NCI-H524 (cell line): ENCODE measurements at regions not wholly inside any gene's neighbourhood (a gene's known extent, or its start where the extent isn't known, plus 50 kb on each side); places are given as distances from the start of the nearest gene placed in this dataset.
"Not testable (repeated sequence)": the region's sequence is repeated elsewhere in the genome, so short reads cannot be mapped to it uniquely, and the experiment has no call there.

Source experiments
- DNase-seq, 2 experiments: peaks; one replicate each; lab custom pipeline; 2025; lab: John Stamatoyannopoulos, UW

GRCh38 chr6:141877275-141877983 is 255.3 kb upstream of the GJE1 start:
- no peak for DNase-seq

DNA sequence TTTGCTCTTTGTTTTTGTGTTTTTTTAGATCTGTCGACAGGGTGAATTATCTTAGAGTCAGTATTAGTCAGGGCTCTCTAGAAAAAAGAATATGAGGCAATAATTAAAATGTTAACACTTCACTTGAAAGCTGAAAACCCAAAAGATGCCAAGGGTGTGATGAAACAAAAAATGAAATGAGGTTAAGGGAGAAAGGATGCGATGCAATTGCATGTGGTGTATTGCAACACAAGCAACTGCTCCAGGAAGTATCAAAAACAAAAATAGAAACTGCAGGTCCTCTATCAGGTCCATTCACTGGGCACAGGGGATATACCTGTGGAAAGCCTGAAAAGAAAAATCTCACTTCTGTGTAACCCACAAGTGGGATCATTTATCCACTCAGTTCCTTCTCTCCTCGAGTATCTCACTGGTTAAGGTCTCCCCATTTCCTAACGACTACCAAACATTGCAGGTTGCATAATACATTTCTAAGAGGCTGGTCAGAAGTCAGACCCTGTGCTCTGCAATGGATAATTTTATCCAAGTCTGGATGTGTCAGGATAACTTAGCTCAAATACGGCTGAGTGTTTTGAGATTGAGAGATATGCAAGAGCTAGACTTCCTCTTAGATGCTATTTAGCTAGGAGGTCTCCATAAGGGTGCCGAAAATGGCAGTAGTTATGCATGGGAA is 257.7 kb upstream of the GJE1 start:
- DNase-seq = no peak

DNA sequence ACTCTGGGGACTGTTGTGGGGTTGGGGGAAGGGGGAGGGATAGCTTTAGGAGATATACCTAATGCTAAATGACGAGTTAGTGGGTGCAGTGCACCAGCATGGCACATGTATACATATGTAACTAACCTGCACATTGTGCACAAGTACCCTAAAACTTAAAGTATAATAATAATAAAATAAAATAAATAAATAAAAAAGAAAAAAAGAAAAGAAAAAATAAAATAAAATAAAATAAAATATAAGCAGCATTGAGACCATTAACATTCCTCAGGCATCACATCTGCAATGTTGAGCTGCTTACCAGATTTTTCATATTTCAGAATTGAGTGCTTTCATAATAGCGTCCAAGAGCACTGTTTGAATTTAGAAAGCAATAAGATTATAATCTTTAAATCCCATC is 263.2 kb upstream of the GJE1 start:
- not testable (repeated sequence) for DNase-seq

DNA sequence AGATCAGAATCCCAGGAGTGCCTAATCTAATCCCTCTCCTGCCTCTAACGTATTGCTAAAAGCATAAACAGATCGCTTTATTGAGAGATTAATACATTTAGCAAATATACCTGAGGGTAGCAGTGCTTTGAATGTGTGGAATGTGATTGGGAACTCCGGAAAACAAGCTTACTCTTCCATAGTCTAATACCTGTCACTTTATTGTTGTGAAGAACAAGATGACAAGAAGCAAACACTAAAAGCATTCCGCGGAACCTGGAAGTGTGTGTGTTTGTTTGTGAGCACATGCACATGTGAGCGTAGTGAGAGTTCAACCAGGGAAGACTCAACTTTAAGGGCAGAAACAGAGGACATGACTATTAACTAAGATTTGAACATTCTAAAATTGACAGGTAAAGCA is 265.0 kb upstream of the GJE1 start:
- no peak for DNase-seq

DNA sequence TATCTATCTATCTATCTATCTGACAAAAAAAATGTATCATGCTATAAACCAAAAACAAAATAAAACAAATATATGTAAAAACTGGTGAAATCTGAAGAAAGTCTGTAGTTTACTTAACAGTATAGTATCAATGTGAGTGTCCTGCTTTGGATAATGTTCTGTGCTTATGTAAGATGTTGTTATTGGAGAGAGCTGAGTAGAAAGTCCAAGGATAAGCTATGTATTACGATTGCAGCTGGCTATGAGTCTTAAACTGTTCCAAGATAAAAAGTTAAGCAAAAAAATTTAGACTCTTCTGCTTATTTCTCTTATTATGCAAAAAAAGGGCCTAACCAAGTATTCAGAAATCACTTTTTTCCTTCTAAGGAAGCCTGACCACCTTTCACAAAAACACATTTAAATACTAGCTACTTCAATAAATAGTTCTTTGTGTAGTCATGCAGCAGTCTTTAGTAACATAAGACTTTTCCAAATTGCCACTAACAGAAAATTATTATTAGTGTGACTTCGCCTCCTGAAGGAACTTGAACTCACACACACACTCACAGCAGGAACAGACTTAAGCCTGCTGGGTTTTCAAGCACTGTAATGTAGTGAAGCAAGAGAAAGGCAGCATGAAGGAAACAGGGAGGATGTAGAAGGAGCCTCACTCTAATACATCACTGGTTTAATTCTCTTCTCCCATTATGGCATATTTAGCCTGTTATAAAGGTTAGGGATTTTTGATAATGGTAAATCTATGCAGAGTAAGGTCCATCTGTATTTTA is 265.8 kb upstream of the GJE1 start:
- DNase-seq = no peak

GRCh38 chr6:141851063-141851462 is 281.7 kb upstream of the GJE1 start:
- no peak for DNase-seq

- DNase-seq = no peak
These were observed 284.5 kb upstream of the GJE1 start for GRCh38 chr6:141848029-141848890.

GRCh38 chr6:141846639-141847038 is 286.1 kb upstream of the GJE1 start:
- DNase-seq = no peak

DNA sequence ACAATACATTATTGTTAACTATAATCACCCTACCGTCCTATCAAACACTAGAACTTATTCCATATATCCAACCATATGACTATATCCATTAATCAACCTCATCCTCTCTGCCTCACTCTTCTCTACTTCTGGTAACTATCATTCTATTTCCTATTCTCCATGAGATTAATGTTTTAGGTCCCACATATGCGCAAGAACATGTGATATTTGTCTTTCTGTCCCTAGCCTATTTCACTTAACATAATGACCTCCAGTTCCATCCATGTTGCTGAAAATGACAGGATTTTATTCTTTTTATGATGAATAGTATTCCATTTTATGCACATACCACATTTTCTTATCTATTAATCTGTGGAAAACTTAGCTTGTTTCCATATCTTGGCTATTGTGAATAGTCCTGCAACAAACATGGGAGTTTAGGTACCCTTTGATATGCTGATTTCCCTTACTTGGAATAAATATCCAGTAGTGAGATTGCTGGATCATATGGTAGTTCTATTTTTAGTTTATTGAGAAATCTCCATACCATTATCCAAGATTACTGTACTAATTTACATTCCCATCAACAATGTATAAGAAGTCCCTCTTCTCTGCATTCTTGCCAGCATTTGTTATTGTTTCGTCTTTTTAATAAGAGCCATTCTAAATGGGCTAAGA is 289.4 kb upstream of the GJE1 start:
- no peak for DNase-seq

- no peak for DNase-seq
These were observed 299.6 kb upstream of the GJE1 start for GRCh38 chr6:141833001-141833655.

DNA sequence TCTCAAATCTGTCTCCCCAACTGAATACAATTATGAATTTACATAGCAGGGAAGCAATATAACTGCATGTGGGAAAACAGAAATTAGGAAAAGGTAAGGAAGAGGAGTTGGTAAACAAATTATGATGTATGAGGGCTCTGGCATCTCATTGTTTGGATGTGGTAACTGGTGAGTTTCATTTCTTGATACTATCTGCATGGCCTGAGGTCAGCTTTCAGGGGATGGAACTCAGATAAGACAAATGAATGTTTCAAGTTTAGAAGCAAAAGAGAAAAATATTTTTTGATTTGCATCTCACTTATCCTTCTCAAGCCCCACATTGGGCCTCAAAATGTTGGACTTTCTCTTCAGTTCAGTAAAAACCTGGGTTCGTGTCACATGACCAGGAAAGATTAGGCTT is 302.2 kb upstream of the GJE1 start:
- DNase-seq = no peak

GRCh38 chr6:141829566-141830360 is 303.0 kb upstream of the GJE1 start:
- DNase-seq = peak in 1 of 2 experiments; percentile 22

DNA sequence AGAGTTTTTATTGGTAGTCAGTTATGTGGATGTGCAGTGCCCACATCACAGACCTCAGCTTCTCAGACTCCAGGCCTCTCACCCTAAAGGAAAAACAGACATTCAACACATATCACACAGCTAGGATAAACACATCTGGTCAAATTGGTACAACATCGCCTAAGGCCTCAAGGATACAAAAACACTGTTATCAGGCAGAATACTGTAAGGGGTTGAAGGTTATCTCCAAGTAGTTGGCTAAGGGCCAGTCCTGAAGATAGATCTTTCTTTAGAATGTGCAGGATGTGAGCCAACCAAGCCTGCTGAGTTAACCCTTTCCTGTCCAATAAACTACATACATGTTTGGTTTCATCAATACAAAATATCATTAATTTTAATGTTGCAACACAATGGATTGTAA is 308.4 kb upstream of the GJE1 start:
- no peak for DNase-seq

DNA sequence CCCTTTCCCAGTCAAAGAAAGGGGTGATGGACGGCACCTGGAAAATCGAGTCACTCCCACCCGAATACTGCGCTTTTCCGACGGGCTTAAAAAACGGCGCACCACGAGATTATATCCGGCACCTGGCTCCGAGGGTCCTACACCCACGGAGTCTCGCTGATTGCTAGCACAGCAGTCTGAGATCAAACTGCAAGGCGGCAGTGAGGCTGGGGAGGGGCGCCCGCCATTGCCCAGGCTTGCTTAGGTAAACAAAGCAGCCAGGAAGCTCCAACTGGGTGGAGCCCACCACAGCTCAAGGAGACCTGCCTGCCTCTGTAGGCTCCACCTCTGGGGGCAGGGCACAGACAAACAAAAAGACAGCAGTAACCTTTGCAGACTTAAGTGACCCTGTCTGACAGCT is 317.7 kb upstream of the GJE1 start:
- DNase-seq = not testable (repeated sequence)

DNA sequence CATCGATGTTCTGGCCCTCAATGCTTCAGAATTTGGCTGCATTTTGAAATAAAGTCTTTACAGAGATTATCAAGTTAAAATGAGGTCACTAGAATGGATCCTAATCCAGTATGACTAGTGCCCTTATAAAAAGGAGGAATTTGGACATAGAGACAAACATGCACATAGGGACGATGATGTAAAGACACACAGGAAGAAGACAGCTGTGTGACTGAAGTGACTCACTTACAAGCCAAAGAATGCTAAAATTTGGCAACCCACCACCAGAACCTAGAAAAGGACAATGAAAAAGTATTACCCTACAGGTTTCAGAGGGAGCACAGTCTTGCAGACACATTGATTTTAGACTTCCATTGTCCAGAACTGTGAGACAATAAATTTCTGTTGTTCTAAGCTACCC is 322.8 kb upstream of the GJE1 start:
- no peak for DNase-seq

DNA sequence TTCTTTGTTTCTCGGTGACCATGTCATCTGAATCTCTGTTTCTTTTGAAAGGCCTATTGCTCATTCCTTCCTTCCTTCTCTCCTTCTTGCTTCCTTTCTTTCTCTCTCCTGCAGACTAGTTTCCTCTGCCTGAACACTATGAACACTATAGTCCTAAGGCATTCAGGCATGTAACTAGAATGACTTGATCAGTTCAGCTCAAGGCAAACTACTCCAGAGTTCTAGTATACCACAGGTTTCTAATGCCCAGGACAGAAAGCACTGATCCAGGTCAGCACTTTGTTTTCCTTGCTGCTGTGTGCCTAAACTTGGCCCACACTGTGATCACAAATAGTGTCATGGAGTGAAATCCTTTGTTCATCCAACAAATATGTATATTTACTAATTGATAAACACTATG is 324.1 kb upstream of the GJE1 start:
- no peak for DNase-seq

DNA sequence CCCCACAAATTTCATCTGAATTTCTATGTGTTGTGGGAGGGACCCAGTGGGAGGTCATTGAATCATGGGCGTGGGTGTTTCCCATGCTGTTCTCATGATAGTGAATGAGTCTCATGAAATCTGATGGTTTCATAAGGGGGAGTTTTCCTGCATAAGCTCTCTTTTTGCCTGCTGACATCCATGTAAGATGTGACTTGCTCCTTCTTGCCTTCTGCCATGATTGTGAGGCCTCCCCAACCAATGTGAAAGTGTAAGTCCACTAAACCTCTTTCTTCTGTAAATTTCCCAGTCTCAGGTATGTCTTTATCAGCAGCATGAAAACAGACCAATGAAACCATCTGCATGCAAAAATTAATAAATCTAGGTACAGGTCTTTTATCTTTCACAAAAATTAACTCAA is 331.8 kb upstream of the GJE1 start:
- DNase-seq = not testable (repeated sequence)

DNA sequence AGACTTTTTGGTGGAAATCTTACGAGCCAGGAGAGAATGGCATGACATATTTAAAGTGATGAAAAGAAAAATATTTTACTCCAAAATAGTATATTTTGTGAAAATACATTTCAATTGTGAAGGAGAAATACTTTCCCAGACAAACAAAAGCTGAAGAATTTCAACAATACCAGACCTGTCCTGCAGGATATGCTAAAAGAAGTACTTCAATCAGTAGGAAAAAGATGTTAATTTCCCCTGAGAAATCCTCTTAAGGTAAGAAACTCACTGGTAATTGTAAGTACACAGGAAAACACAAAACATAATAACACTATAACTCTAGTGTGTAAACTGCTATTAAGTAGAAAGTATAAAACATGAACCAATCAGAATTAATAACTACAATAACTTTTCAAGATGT is 341.8 kb upstream of the GJE1 start:
- no peak for DNase-seq

DNA sequence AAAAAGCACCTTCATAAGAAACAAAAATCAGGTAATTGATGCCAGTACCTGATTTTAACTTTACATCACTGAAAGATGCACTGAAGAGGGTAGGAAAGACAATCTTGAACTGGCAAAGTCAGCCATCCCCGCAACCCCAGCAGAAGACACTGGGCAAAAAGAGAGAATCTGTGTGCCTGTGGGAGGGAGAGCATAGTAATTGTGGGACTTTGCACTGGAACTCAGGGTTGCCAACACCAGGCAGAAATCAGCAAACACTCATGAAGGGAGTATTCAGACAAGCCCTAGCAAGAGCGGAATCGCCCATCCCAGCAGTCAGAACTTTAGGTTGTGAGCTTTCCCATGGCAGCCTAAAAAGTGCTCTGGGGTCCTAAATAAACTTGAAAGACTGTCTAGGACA is 344.6 kb upstream of the GJE1 start:
- DNase-seq = no peak

- no peak for DNase-seq
These were observed 349.1 kb upstream of the GJE1 start for GRCh38 chr6:141783585-141783984.
